ENCODE measurements at regions not wholly inside any gene's neighbourhood (a gene's known extent, or its start where the extent isn't known, plus 50 kb on each side); places are given as distances from the start of the nearest gene placed in this dataset.

GRCh38 chr12:92615703-92616102 lies 87.1 kb upstream of the PLEKHG7 start:
- no peak overlapping the region for H3K9ac ChIP-seq (ENCODE audit: low read depth in 1 of 3, low read length in 3 of 3)
- no peaks in the 10 kb centered on the region for H3K36me3 ChIP-seq (ENCODE audit: control insufficient read depth in 3 of 3, insufficient read depth in 3 of 3, low read length in 3 of 3)
- H3K27ac ChIP-seq (ENCODE audit: low read depth, low read length): no peak overlapping the region
- no peaks in the 10 kb centered on the region for H3K27me3 ChIP-seq (ENCODE audit: control insufficient read depth in 3 of 3, insufficient read depth in 3 of 3, low read length in 3 of 3)
- H3K4me3 ChIP-seq (ENCODE audit: low read length in 3 of 3): no peak overlapping the region
- no peaks in the 10 kb centered on the region for H3K4me1 ChIP-seq (ENCODE audit: control insufficient read depth in 3 of 3, insufficient read depth in 3 of 3, low read length in 3 of 3)
- no peaks in the 10 kb centered on the region for H3K9me3 ChIP-seq (ENCODE audit: control insufficient read depth in 3 of 3, low read length in 3 of 3)

DNA sequence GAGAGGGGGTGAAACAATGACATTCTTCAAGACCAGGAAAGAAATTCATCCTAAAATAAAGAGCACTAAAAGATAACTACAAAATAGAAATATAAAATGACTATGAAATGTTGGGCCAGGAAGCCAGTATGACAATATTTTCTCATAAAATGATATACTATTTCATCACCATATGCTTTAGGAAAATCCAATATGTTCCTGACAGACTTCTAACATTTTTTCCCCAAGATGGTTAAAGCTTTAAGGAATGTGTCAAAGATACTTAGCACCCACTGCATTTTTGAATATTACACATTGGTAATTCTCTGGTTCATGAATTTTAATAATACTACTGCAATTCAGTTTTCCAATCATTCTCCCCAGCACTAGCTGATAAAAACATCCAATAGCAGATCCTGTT lies 87.7 kb upstream of the PLEKHG7 start:
- Histone ChIP-seq H3K27ac (ENCODE audit: low read depth, low read length) (no peak overlapping the region), H3K36me3 (ENCODE audit: control insufficient read depth in 3 of 3, insufficient read depth in 3 of 3, low read length in 3 of 3) (no peaks in the 10 kb centered on the region), H3K4me1 (ENCODE audit: control insufficient read depth in 3 of 3, insufficient read depth in 3 of 3, low read length in 3 of 3) (no peaks in the 10 kb centered on the region), H3K4me3 (ENCODE audit: low read length in 3 of 3) (no peak overlapping the region), H3K27me3 (ENCODE audit: control insufficient read depth in 3 of 3, insufficient read depth in 3 of 3, low read length in 3 of 3) (no peaks in the 10 kb centered on the region), H3K9me3 (ENCODE audit: control insufficient read depth in 3 of 3, low read length in 3 of 3) (no peaks in the 10 kb centered on the region), H3K9ac (ENCODE audit: low read depth in 1 of 3, low read length in 3 of 3) (no peak overlapping the region)

- Histone ChIP-seq H3K9ac (ENCODE audit: low read depth in 1 of 3, low read length in 3 of 3) (no peak overlapping the region), H3K27me3 (ENCODE audit: control insufficient read depth in 3 of 3, insufficient read depth in 3 of 3, low read length in 3 of 3) (no peaks in the 10 kb centered on the region), H3K4me3 (ENCODE audit: low read length in 3 of 3) (no peak overlapping the region), H3K9me3 (ENCODE audit: control insufficient read depth in 3 of 3, low read length in 3 of 3) (no peaks in the 10 kb centered on the region), H3K4me1 (ENCODE audit: control insufficient read depth in 3 of 3, insufficient read depth in 3 of 3, low read length in 3 of 3) (no peaks in the 10 kb centered on the region), H3K36me3 (ENCODE audit: control insufficient read depth in 3 of 3, insufficient read depth in 3 of 3, low read length in 3 of 3) (no peaks in the 10 kb centered on the region), H3K27ac (ENCODE audit: low read depth, low read length) (no peak overlapping the region)
Measured at GRCh38 chr12:92614502-92614901, 88.3 kb upstream of the PLEKHG7 start.

DNA sequence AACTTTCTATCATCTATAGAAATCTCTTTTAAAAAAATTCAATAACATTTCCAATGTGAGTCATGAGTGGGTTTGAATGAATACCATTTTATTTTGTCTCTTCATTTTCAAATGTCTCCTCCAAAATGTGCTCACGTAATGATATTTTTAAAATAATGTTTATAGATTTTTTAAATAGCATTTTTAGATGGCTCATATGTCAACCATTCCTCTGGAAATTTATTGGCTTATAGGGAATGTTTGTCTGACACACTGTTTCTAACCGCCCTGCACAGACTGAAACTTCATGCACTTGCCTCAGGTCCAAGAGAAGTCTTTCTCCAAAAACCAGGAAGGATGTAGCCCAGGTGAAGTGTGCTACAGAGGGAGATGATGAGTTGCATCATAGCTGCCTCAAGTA lies 88.8 kb upstream of the PLEKHG7 start:
- H3K4me3 ChIP-seq (ENCODE audit: low read length in 3 of 3): no peak overlapping the region
- no peak overlapping the region for H3K9ac ChIP-seq (ENCODE audit: low read depth in 1 of 3, low read length in 3 of 3)
- no peaks in the 10 kb centered on the region for H3K9me3 ChIP-seq (ENCODE audit: control insufficient read depth in 3 of 3, low read length in 3 of 3)
- H3K27ac ChIP-seq (ENCODE audit: low read depth, low read length): no peak overlapping the region
- H3K4me1 ChIP-seq (ENCODE audit: control insufficient read depth in 3 of 3, insufficient read depth in 3 of 3, low read length in 3 of 3): no peaks in the 10 kb centered on the region
- H3K27me3 ChIP-seq (ENCODE audit: control insufficient read depth in 3 of 3, insufficient read depth in 3 of 3, low read length in 3 of 3): no peaks in the 10 kb centered on the region
- no peaks in the 10 kb centered on the region for H3K36me3 ChIP-seq (ENCODE audit: control insufficient read depth in 3 of 3, insufficient read depth in 3 of 3, low read length in 3 of 3)

- no peaks in the 10 kb centered on the region for H3K36me3 ChIP-seq (ENCODE audit: control insufficient read depth in 3 of 3, insufficient read depth in 3 of 3, low read length in 3 of 3)
- H3K4me1 ChIP-seq (ENCODE audit: control insufficient read depth in 3 of 3, insufficient read depth in 3 of 3, low read length in 3 of 3): no peaks in the 10 kb centered on the region
- no peak overlapping the region for H3K9ac ChIP-seq (ENCODE audit: low read depth in 1 of 3, low read length in 3 of 3)
- H3K27me3 ChIP-seq (ENCODE audit: control insufficient read depth in 3 of 3, insufficient read depth in 3 of 3, low read length in 3 of 3): no peaks in the 10 kb centered on the region
- H3K27ac ChIP-seq (ENCODE audit: low read depth, low read length): no peak overlapping the region
- H3K9me3 ChIP-seq (ENCODE audit: control insufficient read depth in 3 of 3, low read length in 3 of 3): no peaks in the 10 kb centered on the region
- H3K4me3 ChIP-seq (ENCODE audit: low read length in 3 of 3): no peak overlapping the region
Measured at GRCh38 chr12:92612611-92613010, 90.2 kb upstream of the PLEKHG7 start.

- H3K27me3 ChIP-seq (ENCODE audit: control insufficient read depth in 3 of 3, insufficient read depth in 3 of 3, low read length in 3 of 3): no peaks in the 10 kb centered on the region
- H3K4me3 ChIP-seq (ENCODE audit: low read length in 3 of 3): no peak overlapping the region
- H3K36me3 ChIP-seq (ENCODE audit: control insufficient read depth in 3 of 3, insufficient read depth in 3 of 3, low read length in 3 of 3): no peaks in the 10 kb centered on the region
- peaks cover 0 to 2% (median 0%) of the 10 kb centered on the region in 3 donors for H3K9me3 ChIP-seq (ENCODE audit: control insufficient read depth in 3 of 3, low read length in 3 of 3)
- no peak overlapping the region for H3K27ac ChIP-seq (ENCODE audit: low read depth, low read length)
- no peak overlapping the region for H3K9ac ChIP-seq (ENCODE audit: low read depth in 1 of 3, low read length in 3 of 3)
- no peaks in the 10 kb centered on the region for H3K4me1 ChIP-seq (ENCODE audit: control insufficient read depth in 3 of 3, insufficient read depth in 3 of 3, low read length in 3 of 3)
Measured at GRCh38 chr12:92608151-92609091, 94.4 kb upstream of the PLEKHG7 start.

GRCh38 chr12:92606956-92607355 lies 95.8 kb upstream of the PLEKHG7 start:
- Histone ChIP-seq H3K9ac (ENCODE audit: low read depth in 1 of 3, low read length in 3 of 3) (no peak overlapping the region), H3K4me1 (ENCODE audit: control insufficient read depth in 3 of 3, insufficient read depth in 3 of 3, low read length in 3 of 3) (no peaks in the 10 kb centered on the region), H3K27ac (ENCODE audit: low read depth, low read length) (no peak overlapping the region), H3K4me3 (ENCODE audit: low read length in 3 of 3) (no peak overlapping the region), H3K27me3 (ENCODE audit: control insufficient read depth in 3 of 3, insufficient read depth in 3 of 3, low read length in 3 of 3) (no peaks in the 10 kb centered on the region), H3K36me3 (ENCODE audit: control insufficient read depth in 3 of 3, insufficient read depth in 3 of 3, low read length in 3 of 3) (no peaks in the 10 kb centered on the region), H3K9me3 (ENCODE audit: control insufficient read depth in 3 of 3, low read length in 3 of 3) (peaks cover 0 to 2% (median 0%) of the 10 kb centered on the region in 3 donors)

- Histone ChIP-seq H3K4me3 (ENCODE audit: low read length in 3 of 3) (no peak overlapping the region), H3K27ac (ENCODE audit: low read depth, low read length) (no peak overlapping the region), H3K9ac (ENCODE audit: low read depth in 1 of 3, low read length in 3 of 3) (no peak overlapping the region), H3K36me3 (ENCODE audit: control insufficient read depth in 3 of 3, insufficient read depth in 3 of 3, low read length in 3 of 3) (no peaks in the 10 kb centered on the region), H3K27me3 (ENCODE audit: control insufficient read depth in 3 of 3, insufficient read depth in 3 of 3, low read length in 3 of 3) (no peaks in the 10 kb centered on the region), H3K9me3 (ENCODE audit: control insufficient read depth in 3 of 3, low read length in 3 of 3) (peaks cover 0 to 2% (median 0%) of the 10 kb centered on the region in 3 donors), H3K4me1 (ENCODE audit: control insufficient read depth in 3 of 3, insufficient read depth in 3 of 3, low read length in 3 of 3) (no peaks in the 10 kb centered on the region)
Measured at GRCh38 chr12:92605621-92606170, 97.1 kb upstream of the PLEKHG7 start.

- Histone ChIP-seq H3K36me3 (ENCODE audit: control insufficient read depth in 3 of 3, insufficient read depth in 3 of 3, low read length in 3 of 3) (no peaks in the 10 kb centered on the region), H3K27ac (ENCODE audit: low read depth, low read length) (no peak overlapping the region), H3K27me3 (ENCODE audit: control insufficient read depth in 3 of 3, insufficient read depth in 3 of 3, low read length in 3 of 3) (no peaks in the 10 kb centered on the region), H3K4me1 (ENCODE audit: control insufficient read depth in 3 of 3, insufficient read depth in 3 of 3, low read length in 3 of 3) (no peaks in the 10 kb centered on the region), H3K4me3 (ENCODE audit: low read length in 3 of 3) (no peak overlapping the region), H3K9me3 (ENCODE audit: control insufficient read depth in 3 of 3, low read length in 3 of 3) (peaks cover 0 to 4% (median 0%) of the 10 kb centered on the region in 3 donors), H3K9ac (ENCODE audit: low read depth in 1 of 3, low read length in 3 of 3) (no peak overlapping the region)
Measured at GRCh38 chr12:92604786-92605185, 98.0 kb upstream of the PLEKHG7 start.

DNA sequence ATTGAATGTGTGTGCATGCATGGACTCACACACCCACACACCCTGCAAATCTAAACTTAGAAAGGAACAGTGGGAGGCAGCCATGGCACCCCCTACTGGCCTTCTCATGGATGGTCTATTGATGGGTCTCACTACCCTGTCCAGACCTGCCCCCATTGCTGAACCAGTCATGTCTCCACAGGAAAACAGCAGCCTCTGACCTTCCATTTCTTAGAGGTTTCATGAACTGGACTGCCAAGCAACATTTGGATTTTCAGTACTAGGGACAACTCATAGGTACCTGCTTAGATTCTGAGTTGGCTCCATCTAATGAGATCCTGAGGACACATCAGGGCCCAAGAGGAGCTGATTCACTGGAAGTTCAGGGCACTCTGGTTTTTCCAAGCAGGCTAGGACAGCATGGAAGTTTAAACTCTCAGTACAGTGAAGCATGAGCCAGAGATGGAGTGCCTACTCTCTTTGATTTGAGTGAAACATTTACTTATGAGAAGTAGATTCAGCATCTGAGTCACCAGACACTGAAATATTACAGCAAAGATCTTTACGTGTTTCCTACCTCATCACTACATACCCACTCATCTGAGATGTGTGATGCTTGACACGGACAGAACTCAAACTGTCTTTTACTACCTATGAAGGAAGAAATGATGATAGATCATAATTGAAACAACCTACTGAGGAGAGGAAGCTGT lies 98.9 kb upstream of the PLEKHG7 start:
- Histone ChIP-seq H3K9me3 (ENCODE audit: control insufficient read depth in 3 of 3, low read length in 3 of 3) (peaks cover 0 to 4% (median 0%) of the 10 kb centered on the region in 3 donors), H3K27me3 (ENCODE audit: control insufficient read depth in 3 of 3, insufficient read depth in 3 of 3, low read length in 3 of 3) (no peaks in the 10 kb centered on the region), H3K27ac (ENCODE audit: low read depth, low read length) (no peak overlapping the region), H3K36me3 (ENCODE audit: control insufficient read depth in 3 of 3, insufficient read depth in 3 of 3, low read length in 3 of 3) (no peaks in the 10 kb centered on the region), H3K4me3 (ENCODE audit: low read length in 3 of 3) (no peak overlapping the region), H3K9ac (ENCODE audit: low read depth in 1 of 3, low read length in 3 of 3) (no peak overlapping the region), H3K4me1 (ENCODE audit: control insufficient read depth in 3 of 3, insufficient read depth in 3 of 3, low read length in 3 of 3) (no peaks in the 10 kb centered on the region)
